Neuronal stem cell (in vitro differentiated cells): ENCODE measurements at regions not wholly inside any gene's neighbourhood (a gene's known extent, or its start where the extent isn't known, plus 50 kb on each side); places are given as distances from the start of the nearest gene placed in this dataset.

Experiments used
- DNase-seq: peaks from one replicate; pipeline ENCODE4 v3.0.0-alpha.2; 2013; ENCODE audit warnings: low spot score
- H2AFZ ChIP-seq: one replicate; pipeline ENCODE4 v1.6.1; 2013; ENCODE audit warnings: mild to moderate bottlenecking, low read length, inconsistent platforms
- H2AK5ac ChIP-seq: 2 replicates; pipeline ENCODE4 v1.6.1; 2013; ENCODE audit warnings: low read depth, mild to moderate bottlenecking, inconsistent platforms, low read length, moderate library complexity, mixed read lengths
- H2BK120ac ChIP-seq: 2 replicates; pipeline ENCODE4 v1.6.1; 2013; ENCODE audit warnings: low read depth, mild to moderate bottlenecking, inconsistent platforms, low read length, moderate library complexity, mixed read lengths
- H2BK12ac ChIP-seq: one replicate; pipeline ENCODE4 v1.6.1; 2013; ENCODE audit warnings: low read length, inconsistent platforms
- H2BK15ac ChIP-seq: 2 replicates; pipeline ENCODE4 v1.6.1; 2013; ENCODE audit warnings: mild to moderate bottlenecking, low read length, inconsistent platforms, mixed read lengths
- H2BK5ac ChIP-seq: one replicate; pipeline ENCODE4 v1.6.1; 2013; ENCODE audit warnings: inconsistent platforms, mild to moderate bottlenecking, low read length, moderate library complexity
- H3K14ac ChIP-seq: one replicate; pipeline ENCODE4 v1.6.1; 2013; ENCODE audit warnings: low read length, inconsistent platforms
- H3K18ac ChIP-seq: 2 replicates; pipeline ENCODE4 v1.6.1; 2013; ENCODE audit warnings: low read length, inconsistent platforms
- H3K23ac ChIP-seq: 2 replicates; pipeline ENCODE4 v1.6.1; 2013; ENCODE audit warnings: low read depth, mild to moderate bottlenecking, mixed read lengths, low read length, inconsistent platforms; ENCODE audit not compliant: poor library complexity
- H3K27ac ChIP-seq: replicated peaks from 3 replicates; pipeline ENCODE4 v1.5.1; 2013; ENCODE audit warnings: low read length, inconsistent platforms
- H3K27me3 ChIP-seq, 3 experiments: 2 replicates each; pipeline ENCODE4 v1.6.1; 2013; ENCODE audit warnings: low read length in 3 of 3, mild to moderate bottlenecking in 2 of 3, inconsistent platforms in 1 of 3, low read depth in 1 of 3, mixed read lengths in 1 of 3, moderate library complexity in 1 of 3; ENCODE audit not compliant: control insufficient read depth in 3 of 3, insufficient read depth in 3 of 3
- H3K36me3 ChIP-seq, 2 donors: replicated peaks in 1 of 2; 2 replicates each; pipeline ENCODE4 v1.6.1; 2013; ENCODE audit warnings: low read length in 2 of 2; ENCODE audit not compliant: control insufficient read depth in 2 of 2, insufficient read depth in 2 of 2
- H3K4ac ChIP-seq: 2 replicates; pipeline ENCODE4 v1.6.1; 2013; ENCODE audit warnings: inconsistent platforms, mild to moderate bottlenecking, low read length, moderate library complexity
- H3K4me1 ChIP-seq, 2 donors: 1 replicate in 1 of 2; 2 replicates in 1 of 2; pipeline ENCODE4 v1.6.1; 2013; ENCODE audit warnings: low read length in 2 of 2, low read depth in 1 of 2; ENCODE audit not compliant: control insufficient read depth in 2 of 2, insufficient read depth in 1 of 2
- H3K4me2 ChIP-seq: one replicate; pipeline ENCODE4 v1.6.1; 2013; ENCODE audit warnings: mild to moderate bottlenecking, low read length, inconsistent platforms; ENCODE audit not compliant: insufficient read depth, poor library complexity, severe bottlenecking
- H3K4me3 ChIP-seq, 2 donors: 2 replicates each; pipeline ENCODE4 v1.5.1; 2013; ENCODE audit warnings: low read length in 2 of 2, mild to moderate bottlenecking in 2 of 2, inconsistent platforms in 1 of 2, moderate library complexity in 1 of 2
- H3K79me1 ChIP-seq: one replicate; pipeline ENCODE4 v1.6.1; 2013; ENCODE audit warnings: low read depth, mild to moderate bottlenecking, inconsistent platforms, low read length, moderate library complexity
- H3K9ac ChIP-seq: one replicate; pipeline ENCODE4 v1.6.1; 2013; ENCODE audit warnings: mild to moderate bottlenecking, low read depth, low read length, inconsistent platforms; ENCODE audit not compliant: poor library complexity
- H3K9me3 ChIP-seq, 2 donors: replicated peaks in 1 of 2; 2 replicates each; pipeline versions ENCODE3 to v1.6.1; 2013; ENCODE audit warnings: low read length in 2 of 2, mild to moderate bottlenecking in 2 of 2, inconsistent platforms in 1 of 2, low read depth in 1 of 2, mixed read lengths in 1 of 2, moderate library complexity in 1 of 2; ENCODE audit not compliant: control insufficient read depth in 2 of 2, insufficient read depth in 1 of 2
- H4K8ac ChIP-seq: one replicate; pipeline ENCODE4 v1.6.1; 2013; ENCODE audit warnings: low read depth, mild to moderate bottlenecking, inconsistent platforms, low read length, moderate library complexity
- H4K91ac ChIP-seq: one replicate; pipeline ENCODE4 v1.6.1; 2013; ENCODE audit warnings: low read length, low read depth, mild to moderate bottlenecking, inconsistent platforms; ENCODE audit not compliant: poor library complexity
- WGBS, 2 donors: extraction: QIAGEN DNeasy Blood & Tissue Kit; methylation state at CpG; one replicate each; pipeline ENCODE4 v1.1.7; 2013; ENCODE audit warnings: missing lambda C conversion rate in 2 of 2, mixed read lengths in 1 of 2; ENCODE audit not compliant: insufficient read length in 2 of 2, insufficient replicate concordance in 1 of 2; ENCODE audit errors: extremely low coverage in 2 of 2; 5-methylcytosine and 5-hydroxymethylcytosine counted together

DNA sequence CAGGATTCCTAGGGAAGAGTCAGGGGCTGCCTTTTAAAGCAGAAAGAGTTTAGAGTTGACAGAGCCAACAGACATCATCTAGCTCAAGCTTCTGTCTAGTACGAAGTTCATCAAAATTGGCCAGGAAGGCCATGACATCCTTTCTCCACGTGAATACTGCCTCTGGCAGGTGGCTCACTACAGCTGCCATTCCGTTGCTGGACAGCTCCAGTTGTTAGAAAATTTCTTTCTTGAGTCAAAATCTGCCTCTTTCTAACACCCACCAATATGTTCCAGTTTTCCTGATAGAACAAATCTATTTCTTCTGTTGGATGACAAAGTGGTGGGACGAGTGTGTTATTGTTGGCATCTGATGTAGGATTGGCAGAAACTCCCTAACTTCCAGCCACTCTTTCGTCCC lies 154.9 kb downstream of the ADRA2A start:
- no peak overlapping the region for H3K9ac ChIP-seq
- no peak overlapping the region for H3K14ac ChIP-seq
- no peaks in the 10 kb centered on the region for H3K9me3 ChIP-seq
- H2AK5ac ChIP-seq, result no peak overlapping the region
- no peak overlapping the region for H2BK12ac ChIP-seq
- H2AFZ ChIP-seq, result no peak overlapping the region
- H3K23ac ChIP-seq, result no peak overlapping the region
- no peaks in the 10 kb centered on the region for H3K27me3 ChIP-seq
- H4K8ac ChIP-seq, result no peak overlapping the region
- H2BK15ac ChIP-seq, result no peak overlapping the region
- H3K4me2 ChIP-seq, result no peak overlapping the region
- WGBS, 2 donors, result no CpG with 5 or more reads among the region's 5 CpGs
- H3K36me3 ChIP-seq, result no peaks in the 10 kb centered on the region
- H3K4me1 ChIP-seq, result no peaks in the 10 kb centered on the region
- no peak overlapping the region for H2BK120ac ChIP-seq
- H3K79me1 ChIP-seq, result no peaks in the 10 kb centered on the region
- no peak for DNase-seq
- no peak overlapping the region for H3K4me3 ChIP-seq
- H2BK5ac ChIP-seq, result no peak overlapping the region
- no peak overlapping the region for H3K4ac ChIP-seq
- no peak overlapping the region for H4K91ac ChIP-seq
- H3K27ac ChIP-seq, result no peak overlapping the region
- no peak overlapping the region for H3K18ac ChIP-seq

DNA sequence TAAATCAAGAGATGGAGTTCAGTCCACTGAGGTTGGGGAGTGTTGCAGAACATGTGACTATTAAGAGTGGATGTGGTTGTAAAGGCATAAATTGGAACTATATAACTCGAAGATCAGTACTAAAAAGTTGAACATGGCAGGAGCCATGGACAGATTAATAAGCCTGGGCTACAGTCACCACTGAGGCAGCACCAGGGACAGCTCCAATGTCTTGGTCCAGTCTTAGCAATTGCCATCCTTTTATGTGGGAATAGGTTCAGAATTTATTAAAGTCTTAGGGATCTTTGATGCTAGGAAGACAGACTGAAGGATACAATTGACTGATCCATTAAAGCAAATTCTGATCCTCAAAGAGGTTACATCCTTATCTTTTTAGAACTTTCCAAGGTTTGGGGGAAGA lies 156.6 kb downstream of the ADRA2A start:
- no peak overlapping the region for H3K18ac ChIP-seq
- H3K4me1 ChIP-seq, result no peaks in the 10 kb centered on the region
- no CpG with 5 or more reads among the region's 1 CpG for WGBS, 2 donors
- H4K91ac ChIP-seq, result no peak overlapping the region
- no peak overlapping the region for H3K23ac ChIP-seq
- H3K27ac ChIP-seq, result no peak overlapping the region
- H4K8ac ChIP-seq, result no peak overlapping the region
- no peak overlapping the region for H2BK120ac ChIP-seq
- no peak overlapping the region for H2AFZ ChIP-seq
- H3K27me3 ChIP-seq, result no peaks in the 10 kb centered on the region
- no peak overlapping the region for H3K4ac ChIP-seq
- H2BK12ac ChIP-seq, result no peak overlapping the region
- no peak overlapping the region for H2AK5ac ChIP-seq
- no peak overlapping the region for H3K4me3 ChIP-seq
- H3K9me3 ChIP-seq, result no peaks in the 10 kb centered on the region
- H3K9ac ChIP-seq, result no peak overlapping the region
- H3K36me3 ChIP-seq, result no peaks in the 10 kb centered on the region
- H2BK15ac ChIP-seq, result no peak overlapping the region
- H3K79me1 ChIP-seq, result no peaks in the 10 kb centered on the region
- no peak overlapping the region for H2BK5ac ChIP-seq
- no peak overlapping the region for H3K14ac ChIP-seq
- DNase-seq, result peak; percentile 15
- H3K4me2 ChIP-seq, result no peak overlapping the region

DNA sequence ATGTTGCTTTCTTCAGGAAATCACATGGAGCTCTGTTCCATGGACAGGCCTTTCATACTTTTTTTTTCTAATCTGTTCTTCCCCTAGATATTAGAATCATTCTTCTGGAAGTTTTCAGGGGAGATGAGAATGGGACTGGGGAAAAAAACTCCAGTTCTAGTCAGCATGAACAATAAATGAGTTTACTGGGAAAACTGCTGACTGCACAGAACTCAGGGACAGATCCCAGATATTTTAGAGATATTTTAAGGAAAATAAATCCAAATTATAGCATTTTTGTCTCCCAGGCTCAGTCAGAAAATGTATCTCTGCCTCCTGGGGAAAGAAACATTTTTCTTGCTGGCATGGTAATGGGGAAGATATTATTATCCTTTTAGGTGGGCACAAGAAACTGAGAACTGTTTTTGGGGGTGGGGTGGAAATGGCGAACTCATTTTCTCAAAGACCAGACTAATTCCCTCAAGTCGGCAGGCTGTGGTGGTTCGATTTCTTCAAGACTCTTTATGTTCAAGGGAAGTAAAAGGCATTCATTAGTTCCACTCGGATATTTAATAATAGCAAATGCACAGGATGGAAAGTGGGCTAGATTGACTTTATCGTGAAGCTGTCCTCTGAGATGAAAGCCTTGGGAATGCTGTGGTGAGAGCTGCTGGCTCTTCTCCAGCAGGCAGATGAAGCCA lies 157.5 kb downstream of the ADRA2A start:
- Histone ChIP-seq H3K27me3 (no peaks in the 10 kb centered on the region), H4K91ac (no peak overlapping the region), H3K9me3 (no peaks in the 10 kb centered on the region), H2BK5ac (no peak overlapping the region), H2BK12ac (no peak overlapping the region), H2BK120ac (no peak overlapping the region), H4K8ac (no peak overlapping the region), H2AFZ (no peak overlapping the region), H3K27ac (no peak overlapping the region), H3K18ac (no peak overlapping the region), H3K4me1 (no peaks in the 10 kb centered on the region), H3K4me3 (no peak overlapping the region), H2AK5ac (no peak overlapping the region), H3K14ac (no peak overlapping the region), H3K36me3 (no peaks in the 10 kb centered on the region), H3K79me1 (no peaks in the 10 kb centered on the region), H3K23ac (no peak overlapping the region), H3K4ac (no peak overlapping the region), H3K9ac (no peak overlapping the region), H3K4me2 (no peak overlapping the region), H2BK15ac (no peak overlapping the region)
- no CpG with 5 or more reads among the region's 5 CpGs for WGBS, 2 donors
- DNase-seq, result no peak

DNA sequence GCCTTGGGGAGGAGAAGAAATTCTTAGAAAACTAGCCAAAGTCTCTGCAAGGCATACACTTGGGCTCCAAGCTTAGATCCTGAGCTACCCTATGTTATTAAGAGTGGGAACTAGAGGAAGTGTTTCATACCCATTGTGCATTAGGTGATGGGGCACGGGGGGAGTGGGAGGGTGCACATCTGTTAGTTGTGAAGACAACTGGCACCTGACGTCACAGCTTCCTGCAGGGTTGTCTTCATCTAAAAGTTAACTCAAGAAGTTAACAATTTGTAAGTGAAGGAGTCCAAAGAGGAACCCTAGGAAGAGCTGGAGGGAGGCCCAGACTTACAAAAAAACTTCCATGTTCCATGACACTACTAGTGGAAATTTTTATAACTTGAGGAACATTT lies 158.1 kb downstream of the ADRA2A start:
- Histone ChIP-seq H3K9ac (no peak overlapping the region), H3K4ac (no peak overlapping the region), H3K27me3 (no peaks in the 10 kb centered on the region), H2AK5ac (no peak overlapping the region), H2AFZ (no peak overlapping the region), H3K9me3 (no peaks in the 10 kb centered on the region), H4K8ac (no peak overlapping the region), H3K4me3 (no peak overlapping the region), H3K18ac (no peak overlapping the region), H2BK5ac (no peak overlapping the region), H3K14ac (no peak overlapping the region), H3K27ac (no peak overlapping the region), H2BK120ac (no peak overlapping the region), H3K4me2 (no peak overlapping the region), H2BK15ac (no peak overlapping the region), H2BK12ac (no peak overlapping the region), H4K91ac (no peak overlapping the region), H3K4me1 (no peaks in the 10 kb centered on the region), H3K79me1 (no peaks in the 10 kb centered on the region), H3K36me3 (no peaks in the 10 kb centered on the region), H3K23ac (no peak overlapping the region)
- WGBS, 2 donors, result no CpG with 5 or more reads among the region's 2 CpGs
- DNase-seq, result no peak
